A549 (cell line): ENCODE measurements at regions not wholly inside any gene's neighbourhood (a gene's known extent, or its start where the extent isn't known, plus 50 kb on each side); places are given as distances from the start of the nearest gene placed in this dataset.
"Not testable (repeated sequence)": the region's sequence is repeated elsewhere in the genome, so short reads cannot be mapped to it uniquely, and the experiment has no call there.

Experiments
- CEBPB ChIP-seq, 2 experiments: fragments of >200 bp in 1 of 2; sonication (Bioruptor Twin) in 1 of 2; formaldehyde crosslinking in 1 of 2; IDR thresholded peaks; 2 replicates each; pipeline ENCODE4 v1.6.1; 2012 to 2016
- CTCF ChIP-seq: fragments of >200 bp; sonication (Bioruptor Twin); formaldehyde crosslinking; IDR thresholded peaks from 3 replicates; pipeline ENCODE4 v1.5.1; 2016
- JUN ChIP-seq, 2 experiments: fragments of >200 bp; sonication (Bioruptor Twin); formaldehyde crosslinking; IDR thresholded peaks; 2 replicates in 1 of 2; 3 replicates in 1 of 2; pipeline ENCODE4 v1.6.1; 2016 to 2017
- MAFK ChIP-seq: fragments of 450-650 bp; IDR thresholded peaks from 2 replicates; pipeline ENCODE4 v1.6.1; 2014; ENCODE audit not compliant: partially characterized antibody
- NFE2L2 ChIP-seq: fragments of 150-350 bp; conservative IDR thresholded peaks from 2 replicates; pipeline ENCODE4 v1.6.1; 2014; ENCODE audit warnings: low read length
- POLR2A ChIP-seq: IDR thresholded peaks from 2 replicates; pipeline ENCODE4 v1.6.1; 2012; ENCODE audit warnings: mild to moderate bottlenecking, low read length
- RAD21 ChIP-seq, 2 experiments: fragments of >200 bp in 1 of 2; sonication (Bioruptor Twin) in 1 of 2; formaldehyde crosslinking in 1 of 2; IDR thresholded peaks in 1 of 2; conservative IDR thresholded peaks in 1 of 2; 2 replicates in 1 of 2; 3 replicates in 1 of 2; pipeline ENCODE4 v1.6.1; 2012 to 2018; ENCODE audit warnings: inconsistent platforms in 1 of 2
- RCOR1 ChIP-seq: fragments of 150-350 bp; IDR thresholded peaks from 2 replicates; pipeline ENCODE4 v1.6.1; 2014; ENCODE audit warnings: antibody characterized with exemption, low read length, low read depth
- REST ChIP-seq: fragments of 200-600 bp; sonication (generic); IDR thresholded peaks from 2 replicates; pipeline ENCODE4 v1.6.1; 2016; ENCODE audit warnings: antibody characterized with exemption, mild to moderate bottlenecking, moderate library complexity
- ZFP36 ChIP-seq: fragments of 450-650 bp; IDR thresholded peaks from 2 replicates; pipeline ENCODE4 v1.6.1; 2014; ENCODE audit warnings: borderline replicate concordance; ENCODE audit not compliant: partially characterized antibody

- not testable (repeated sequence) for TF ChIP-seq CTCF; REST; NFE2L2; MAFK; POLR2A; RCOR1; JUN (IDR thresholded peaks at IDR 0.05); ZFP36; RAD21 (conservative IDR thresholded peaks at IDR 0.05 in 1 of 2, IDR thresholded peaks at IDR 0.05 in 1 of 2); CEBPB (IDR thresholded peaks at IDR 0.05)
Measured at GRCh38 chr18:15003231-15003630, 255.3 kb downstream of the ANKRD30B start.
